ENCODE measurements at regions not wholly inside any gene's neighbourhood (a gene's known extent, or its start where the extent isn't known, plus 50 kb on each side); places are given as distances from the start of the nearest gene placed in this dataset.
A peak's percentile ranks its signal among the peaks of the same experiment; 100 is the strongest.

GRCh38 chr2:242031481-242032019 is 162.0 kb downstream of the RTP5 start:
- WGBS, 2 experiments (ENCODE audit: low coverage in 1 of 2, low lambda C conversion rate in 2 of 2, missing lambda C conversion rate in 2 of 2) = 21 to 25% methylated on average over 20 of the region's 20 CpGs
- peaks cover 12% of the 10 kb centered on the region for H3K4me1 ChIP-seq (ENCODE audit: insufficient read depth)
- DNase-seq = peak; percentile 90
- peak overlapping the region; percentile 38 for H3K4me2 ChIP-seq (ENCODE audit: unreplicated experiment)
- TF ChIP-seq EZH2 (IDR thresholded peaks at IDR 0.05; ENCODE audit: insufficient read depth, poor library complexity, severe bottlenecking) (no peak), EZH2phosphoT487 (IDR thresholded peaks at IDR 0.05; ENCODE audit: insufficient read depth, low read depth) (peak; percentile 94; the same call in 1 of the 2 replicates)
- no peaks in the 10 kb centered on the region for H3K79me2 ChIP-seq (ENCODE audit: insufficient read depth)
- no peaks in the 10 kb centered on the region for H3K9me2 ChIP-seq (ENCODE audit: insufficient read depth)
- H3F3A ChIP-seq (ENCODE audit: insufficient read depth) = peaks cover 6% of the 10 kb centered on the region; the same call in 1 of the 2 replicates
- no peak overlapping the region for H2AFZ ChIP-seq
- no peak overlapping the region for H3K4me3 ChIP-seq
- H4K20me1 ChIP-seq (ENCODE audit: insufficient read depth) = no peaks in the 10 kb centered on the region
- no peak overlapping the region for H3K27ac ChIP-seq
- H3K36me3 ChIP-seq (ENCODE audit: low read depth) = no peaks in the 10 kb centered on the region
- in situ Hi-C loops (cut with MboI) = no loop called here
- H3K9me3 ChIP-seq (ENCODE audit: low read depth) = no peaks in the 10 kb centered on the region
- H3K27me3 ChIP-seq (replicated peaks; ENCODE audit: insufficient read depth) = peaks cover 65% of the 10 kb centered on the region
- H3K9ac ChIP-seq = no peak overlapping the region

- in situ Hi-C loops (cut with MboI) = no loop called here
- Histone ChIP-seq H4K20me1 (ENCODE audit: insufficient read depth) (no peaks in the 10 kb centered on the region), H3K4me3 (no peak overlapping the region), H3K4me1 (ENCODE audit: insufficient read depth) (peaks cover 12% of the 10 kb centered on the region), H2AFZ (no peak overlapping the region), H3K9me3 (ENCODE audit: low read depth) (no peaks in the 10 kb centered on the region), H3K36me3 (ENCODE audit: low read depth) (no peaks in the 10 kb centered on the region), H3K4me2 (ENCODE audit: unreplicated experiment) (no peak overlapping the region), H3F3A (ENCODE audit: insufficient read depth) (peaks cover 6% of the 10 kb centered on the region; the same call in 1 of the 2 replicates), H3K27ac (no peak overlapping the region), H3K79me2 (ENCODE audit: insufficient read depth) (no peaks in the 10 kb centered on the region), H3K27me3 (replicated peaks; ENCODE audit: insufficient read depth) (peaks cover 69% of the 10 kb centered on the region), H3K9ac (no peak overlapping the region), H3K9me2 (ENCODE audit: insufficient read depth) (no peaks in the 10 kb centered on the region)
- TF ChIP-seq EZH2phosphoT487 (IDR thresholded peaks at IDR 0.05; ENCODE audit: insufficient read depth, low read depth) = no peak
- no peak for TF ChIP-seq EZH2 (IDR thresholded peaks at IDR 0.05; ENCODE audit: insufficient read depth, poor library complexity, severe bottlenecking)
- no peak for DNase-seq
- 63 to 67% methylated on average over 18 to 20 of the region's 20 CpGs for WGBS, 2 experiments (ENCODE audit: low coverage in 1 of 2, low lambda C conversion rate in 2 of 2, missing lambda C conversion rate in 2 of 2)
Measured at GRCh38 chr2:242032780-242033656, 163.5 kb downstream of the RTP5 start.

DNA sequence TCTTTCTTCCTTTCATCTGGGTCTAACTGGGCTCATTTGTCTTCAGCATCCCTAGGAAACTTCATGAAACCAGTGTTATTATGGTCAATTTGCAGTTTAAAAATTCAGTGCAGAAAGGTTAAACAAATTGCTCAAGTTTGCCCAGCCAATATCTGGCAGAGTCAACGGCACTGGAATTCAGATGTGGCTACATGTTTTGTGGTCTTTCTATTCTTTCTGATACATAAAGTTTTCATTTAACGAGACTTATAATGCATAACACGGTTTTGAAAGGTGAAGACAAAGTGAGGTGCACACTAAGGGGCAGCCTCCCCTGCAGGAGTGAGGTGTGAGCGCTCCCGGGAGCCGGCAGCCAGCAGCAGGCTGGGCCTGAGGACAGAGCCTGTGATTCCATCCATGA is 164.6 kb downstream of the RTP5 start:
- peaks cover 66% of the 10 kb centered on the region for H3K27me3 ChIP-seq (replicated peaks; ENCODE audit: insufficient read depth)
- no peaks in the 10 kb centered on the region for H3K36me3 ChIP-seq (ENCODE audit: low read depth)
- no peak overlapping the region for H3K9ac ChIP-seq
- no peaks in the 10 kb centered on the region for H4K20me1 ChIP-seq (ENCODE audit: insufficient read depth)
- no peak for DNase-seq
- peaks cover 12% of the 10 kb centered on the region for H3K4me1 ChIP-seq (ENCODE audit: insufficient read depth)
- no peaks in the 10 kb centered on the region for H3K9me3 ChIP-seq (ENCODE audit: low read depth)
- H3K4me3 ChIP-seq = no peak overlapping the region
- H3K27ac ChIP-seq = no peak overlapping the region
- TF ChIP-seq EZH2 (IDR thresholded peaks at IDR 0.05; ENCODE audit: insufficient read depth, poor library complexity, severe bottlenecking) = no peak
- TF ChIP-seq EZH2phosphoT487 (IDR thresholded peaks at IDR 0.05; ENCODE audit: insufficient read depth, low read depth) = no peak
- H2AFZ ChIP-seq = no peak overlapping the region
- H3F3A ChIP-seq (ENCODE audit: insufficient read depth) = peaks cover 6% of the 10 kb centered on the region; the same call in 1 of the 2 replicates
- H3K79me2 ChIP-seq (ENCODE audit: insufficient read depth) = no peaks in the 10 kb centered on the region
- no peaks in the 10 kb centered on the region for H3K9me2 ChIP-seq (ENCODE audit: insufficient read depth)
- no peak overlapping the region for H3K4me2 ChIP-seq (ENCODE audit: unreplicated experiment)
- WGBS, 2 experiments (ENCODE audit: low coverage in 1 of 2, low lambda C conversion rate in 2 of 2, missing lambda C conversion rate in 2 of 2) = 66 to 73% methylated on average over 6 of the region's 6 CpGs
- in situ Hi-C loops (cut with MboI) = no loop called here

GRCh38 chr2:242034996-242035814 is 165.7 kb downstream of the RTP5 start:
- H2AFZ ChIP-seq = no peak overlapping the region
- no peaks in the 10 kb centered on the region for H3K9me3 ChIP-seq (ENCODE audit: low read depth)
- no peaks in the 10 kb centered on the region for H3K36me3 ChIP-seq (ENCODE audit: low read depth)
- in situ Hi-C loops (cut with MboI) = no loop called here
- DNase-seq = no peak
- H3K4me3 ChIP-seq = no peak overlapping the region
- no peak overlapping the region for H3K27ac ChIP-seq
- H3F3A ChIP-seq (ENCODE audit: insufficient read depth) = peaks cover 6% of the 10 kb centered on the region; the same call in 1 of the 2 replicates
- no peak for TF ChIP-seq EZH2 (IDR thresholded peaks at IDR 0.05; ENCODE audit: insufficient read depth, poor library complexity, severe bottlenecking)
- no peak for TF ChIP-seq EZH2phosphoT487 (IDR thresholded peaks at IDR 0.05; ENCODE audit: insufficient read depth, low read depth)
- no peak overlapping the region for H3K4me2 ChIP-seq (ENCODE audit: unreplicated experiment)
- H3K79me2 ChIP-seq (ENCODE audit: insufficient read depth) = no peaks in the 10 kb centered on the region
- WGBS, 2 experiments (ENCODE audit: low coverage in 1 of 2, low lambda C conversion rate in 2 of 2, missing lambda C conversion rate in 2 of 2) = 81 to 85% methylated on average over 37 of the region's 37 CpGs
- H3K9ac ChIP-seq = no peak overlapping the region
- no peaks in the 10 kb centered on the region for H3K9me2 ChIP-seq (ENCODE audit: insufficient read depth)
- H3K4me1 ChIP-seq (ENCODE audit: insufficient read depth) = peaks cover 12% of the 10 kb centered on the region
- H4K20me1 ChIP-seq (ENCODE audit: insufficient read depth) = no peaks in the 10 kb centered on the region
- H3K27me3 ChIP-seq (replicated peaks; ENCODE audit: insufficient read depth) = peaks cover 56% of the 10 kb centered on the region

Measured in GM23248 (cell line).